ENCODE measurements at regions not wholly inside any gene's neighbourhood (a gene's known extent, or its start where the extent isn't known, plus 50 kb on each side); places are given as distances from the start of the nearest gene placed in this dataset.

GRCh38 chr18:65601775-65602174 lies 149.0 kb upstream of the CDH7 start:
- Histone ChIP-seq H2BK20ac (ENCODE audit: low read depth, low read length, poor library complexity, severe bottlenecking) (no peak overlapping the region), H2BK12ac (ENCODE audit: insufficient read length, low read depth, low read length) (no peak overlapping the region), H3T11ph (ENCODE audit: low read length) (no peak overlapping the region), H4K8ac (replicated peaks; ENCODE audit: insufficient read length, low read depth, low read length) (no peak overlapping the region), H3K23ac (ENCODE audit: insufficient read length, low read depth, low read length) (no peak overlapping the region), H4K91ac (ENCODE audit: insufficient read length, low read depth, low read length) (no peak overlapping the region), H2AK5ac (ENCODE audit: insufficient read length, low read length) (no peak overlapping the region), H3K79me2 (ENCODE audit: insufficient read depth, low read length) (no peaks in the 10 kb centered on the region), H3K4me1 (ENCODE audit: insufficient read depth, low read length) (no peaks in the 10 kb centered on the region), H3K18ac (ENCODE audit: insufficient read length, low read depth, low read length) (no peak overlapping the region), H2BK15ac (ENCODE audit: low read depth, low read length) (no peak overlapping the region), H3K4me2 (ENCODE audit: insufficient read depth, insufficient read length, low read length) (no peak overlapping the region), H3K27me3 (ENCODE audit: insufficient read depth, low read length) (no peaks in the 10 kb centered on the region), H2BK5ac (ENCODE audit: insufficient read length, low read length) (no peak overlapping the region), H2BK120ac (ENCODE audit: low read depth, low read length, poor library complexity, severe bottlenecking) (no peak overlapping the region), H3K4ac (ENCODE audit: low read depth, low read length) (no peak overlapping the region), H2AFZ (ENCODE audit: low read length) (no peak overlapping the region), H3K23me2 (ENCODE audit: insufficient read length, low read depth, low read length, poor library complexity, severe bottlenecking) (no peaks in the 10 kb centered on the region), H3K14ac (ENCODE audit: insufficient read depth, low read length) (no peak overlapping the region), H3K9ac (ENCODE audit: extremely low read depth, insufficient read length, low read length) (no peak overlapping the region), H3K79me1 (ENCODE audit: insufficient read depth, low read depth, low read length, poor library complexity, severe bottlenecking) (no peaks in the 10 kb centered on the region), H3K56ac (ENCODE audit: insufficient read length, low read depth, low read length) (no peak overlapping the region), H4K5ac (ENCODE audit: insufficient read length, low read depth, low read length) (no peak overlapping the region), H3K27ac (ENCODE audit: insufficient read length, low read depth, low read length) (no peak overlapping the region), H4K20me1 (ENCODE audit: control insufficient read depth, insufficient read depth, insufficient read length) (no peaks in the 10 kb centered on the region), H3K9me3 (ENCODE audit: control insufficient read depth, low read depth, low read length) (no peaks in the 10 kb centered on the region)
- no peak for DNase-seq
- Mint-ChIP-seq H3K27me3 (ENCODE audit: low read depth) (peaks cover 11% of the 10 kb centered on the region), H3K9me3 (peaks cover 1 to 3% of the 10 kb centered on the region in 2 experiments; a peak in 2 of 5 replicates), H3K36me3 (ENCODE audit: insufficient read depth in 1 of 3, low read depth in 3 of 3) (peaks cover 0 to 4% (median 2%) of the 10 kb centered on the region in 3 experiments; a peak in 2 of 7 replicates), H3K4me1 (no peaks in the 10 kb centered on the region; a peak in 2 of 4 replicates), H3K4me3 (no peak overlapping the region), H3K27ac (no peak overlapping the region)
- WGBS (ENCODE audit: extremely low coverage, insufficient read length, low lambda C conversion rate), result no CpG with 5 or more reads among the region's 2 CpGs
- no peak for TF ChIP-seq CTCF (conservative IDR thresholded peaks at IDR 0.05)
